ENCODE measurements at regions not wholly inside any gene's neighbourhood (a gene's known extent, or its start where the extent isn't known, plus 50 kb on each side); places are given as distances from the start of the nearest gene placed in this dataset.

GRCh38 chr16:63617047-63617989, 1504.5 kb downstream of the CDH11 start:
- DNase-seq (ENCODE audit: low spot score): no peak

- no peak for DNase-seq (ENCODE audit: low spot score)
These were observed 1507.4 kb downstream of the CDH11 start for GRCh38 chr16:63614429-63614828.

GRCh38 chr16:63613701-63614100, 1508.2 kb downstream of the CDH11 start:
- DNase-seq (ENCODE audit: low spot score): peak; percentile 67

GRCh38 chr16:63612462-63613227, 1509.2 kb downstream of the CDH11 start:
- DNase-seq (ENCODE audit: low spot score): peak; percentile 4

- no peak for DNase-seq (ENCODE audit: low spot score)
These were observed 1515.1 kb downstream of the CDH11 start for GRCh38 chr16:63606778-63607177.

- no peak for DNase-seq (ENCODE audit: low spot score)
These were observed 1519.5 kb downstream of the CDH11 start for GRCh38 chr16:63602206-63602927.

- no peak for DNase-seq (ENCODE audit: low spot score)
These were observed 1525.1 kb downstream of the CDH11 start for GRCh38 chr16:63596716-63597115.

- no peak for DNase-seq (ENCODE audit: low spot score)
These were observed 1529.0 kb downstream of the CDH11 start for GRCh38 chr16:63592852-63593251.

- DNase-seq (ENCODE audit: low spot score): no peak
These were observed 1540.3 kb downstream of the CDH11 start for GRCh38 chr16:63581570-63581969.

GRCh38 chr16:63578791-63579190, 1542.6 kb upstream of the CDH8 start:
- DNase-seq (ENCODE audit: low spot score): peak; percentile 36

- DNase-seq (ENCODE audit: low spot score): no peak
These were observed 1541.7 kb upstream of the CDH8 start for GRCh38 chr16:63577891-63578290.

- DNase-seq (ENCODE audit: low spot score): no peak
These were observed 1538.8 kb upstream of the CDH8 start for GRCh38 chr16:63575041-63575440.

GRCh38 chr16:63568164-63568563, 1531.9 kb upstream of the CDH8 start:
- DNase-seq (ENCODE audit: low spot score): no peak

GRCh38 chr16:63563819-63564505, 1527.7 kb upstream of the CDH8 start:
- no peak for DNase-seq (ENCODE audit: low spot score)

- DNase-seq (ENCODE audit: low spot score): no peak
These were observed 1517.7 kb upstream of the CDH8 start for GRCh38 chr16:63553980-63554379.

GRCh38 chr16:63539276-63539675, 1503.0 kb upstream of the CDH8 start:
- no peak for DNase-seq (ENCODE audit: low spot score)

GRCh38 chr16:63530974-63531373, 1494.7 kb upstream of the CDH8 start:
- no peak for DNase-seq (ENCODE audit: low spot score)

GRCh38 chr16:63530208-63530607, 1494.0 kb upstream of the CDH8 start:
- DNase-seq (ENCODE audit: low spot score): no peak

- no peak for DNase-seq (ENCODE audit: low spot score)
These were observed 1491.2 kb upstream of the CDH8 start for GRCh38 chr16:63527404-63527803.

GRCh38 chr16:63516394-63516793, 1480.2 kb upstream of the CDH8 start:
- DNase-seq (ENCODE audit: low spot score): no peak

- no peak for DNase-seq (ENCODE audit: low spot score)
These were observed 1476.7 kb upstream of the CDH8 start for GRCh38 chr16:63512910-63513309.

- DNase-seq (ENCODE audit: low spot score): no peak
These were observed 1461.2 kb upstream of the CDH8 start for GRCh38 chr16:63497408-63497807.
